HepG2 (cell line): ENCODE measurements at regions not wholly inside any gene's neighbourhood (a gene's known extent, or its start where the extent isn't known, plus 50 kb on each side); places are given as distances from the start of the nearest gene placed in this dataset.

Experiments
- ARID2 ChIP-seq: sonication (generic); formaldehyde crosslinking; IDR thresholded peaks from 2 replicates; pipeline ENCODE4 v1.8.1; 2022; ENCODE audit warnings: mild to moderate bottlenecking, missing genetic modification reagents, borderline replicate concordance
- BRCA1 ChIP-seq: sonication (generic); formaldehyde crosslinking; IDR thresholded peaks from 2 replicates; pipeline ENCODE4 v1.4.0; 2020; ENCODE audit warnings: missing genetic modification reagents
- EHMT2 ChIP-seq: fragments of 200-600 bp; sonication (generic); IDR thresholded peaks from 2 replicates; pipeline ENCODE4 v1.7.0; 2017; ENCODE audit warnings: antibody characterized with exemption, low read depth, low read length, borderline replicate concordance
- EZH2 ChIP-seq: conservative IDR thresholded peaks from 2 replicates; pipeline ENCODE4 v1.6.1; 2012; ENCODE audit warnings: mild to moderate bottlenecking, low read depth, low read length, moderate library complexity
- JDP2 ChIP-seq: sonication (generic); formaldehyde crosslinking; IDR thresholded peaks from 2 replicates; pipeline ENCODE4 v1.8.1; 2022; ENCODE audit warnings: missing genetic modification reagents, borderline replicate concordance
- POLR2AphosphoS5 ChIP-seq: IDR thresholded peaks from 2 replicates; pipeline ENCODE4 v1.6.1; 2012; ENCODE audit warnings: low read depth, low read length
- SALL2 ChIP-seq: sonication (generic); formaldehyde crosslinking; IDR thresholded peaks from 2 replicates; pipeline ENCODE4 v1.8.1; 2023; ENCODE audit warnings: mild to moderate bottlenecking, missing genetic modification reagents, inconsistent platforms
- SNRNP70 ChIP-seq: fragments of 200-400 bp; formaldehyde crosslinking; IDR thresholded peaks from 2 replicates; pipeline ENCODE4 v1.6.1; 2017; ENCODE audit warnings: mild to moderate bottlenecking, low read depth, low read length, moderate library complexity
- YY1 ChIP-seq: IDR thresholded peaks from 2 replicates; pipeline ENCODE4 v1.6.1; 2011; ENCODE audit warnings: low read length, low read depth, moderate library complexity, mild to moderate bottlenecking; ENCODE audit not compliant: insufficient read depth, insufficient replicate concordance
- ZBTB1 ChIP-seq: sonication (generic); formaldehyde crosslinking; IDR thresholded peaks from 2 replicates; pipeline ENCODE4 v1.4.0; 2020; ENCODE audit warnings: missing genetic modification reagents, borderline replicate concordance
- TF ChIP-seq, protein P1 (sequence below): sonication (generic); formaldehyde crosslinking; IDR thresholded peaks from 2 replicates; pipeline ENCODE4 v1.4.0; 2020; ENCODE audit warnings: low read depth, mild to moderate bottlenecking, missing genetic modification reagents
- TF ChIP-seq, protein P2 (sequence below): sonication (generic); formaldehyde crosslinking; IDR thresholded peaks from 2 replicates; pipeline ENCODE4 v1.5.0; 2020; ENCODE audit warnings: mild to moderate bottlenecking, missing genetic modification reagents, moderate library complexity

DNA sequence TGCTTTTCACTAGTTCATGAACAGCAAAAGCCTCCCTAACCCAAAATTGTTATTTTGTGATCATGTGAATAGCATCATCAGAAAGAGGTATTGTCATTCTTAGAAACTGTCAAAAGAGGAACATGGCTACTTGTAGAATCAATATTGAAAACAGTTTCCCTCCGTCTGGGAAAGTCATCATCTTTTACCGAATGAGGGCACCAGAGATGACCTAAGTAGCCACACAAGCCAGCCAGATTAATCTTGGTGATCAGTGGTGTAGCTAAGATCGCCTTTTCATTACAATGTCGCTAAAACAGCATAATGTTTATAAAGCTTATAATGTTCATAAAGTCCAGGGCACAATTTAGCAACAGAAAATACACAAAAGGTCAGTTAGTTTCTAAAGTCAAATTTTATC lies 136.1 kb downstream of the SIPA1L2 start:
- TF ChIP-seq JDP2 (no peak), ARID2 (CRISPR knock-in tag) (no peak), EZH2 (no peak), BRCA1 (no peak), SNRNP70 (no peak), YY1 (no peak), SALL2 (CRISPR knock-in tag) (no peak), ZBTB1 (CRISPR knock-in tag) (no peak), POLR2AphosphoS5 (no peak), EHMT2 (no peak)
- TF ChIP-seq, protein P1, sequence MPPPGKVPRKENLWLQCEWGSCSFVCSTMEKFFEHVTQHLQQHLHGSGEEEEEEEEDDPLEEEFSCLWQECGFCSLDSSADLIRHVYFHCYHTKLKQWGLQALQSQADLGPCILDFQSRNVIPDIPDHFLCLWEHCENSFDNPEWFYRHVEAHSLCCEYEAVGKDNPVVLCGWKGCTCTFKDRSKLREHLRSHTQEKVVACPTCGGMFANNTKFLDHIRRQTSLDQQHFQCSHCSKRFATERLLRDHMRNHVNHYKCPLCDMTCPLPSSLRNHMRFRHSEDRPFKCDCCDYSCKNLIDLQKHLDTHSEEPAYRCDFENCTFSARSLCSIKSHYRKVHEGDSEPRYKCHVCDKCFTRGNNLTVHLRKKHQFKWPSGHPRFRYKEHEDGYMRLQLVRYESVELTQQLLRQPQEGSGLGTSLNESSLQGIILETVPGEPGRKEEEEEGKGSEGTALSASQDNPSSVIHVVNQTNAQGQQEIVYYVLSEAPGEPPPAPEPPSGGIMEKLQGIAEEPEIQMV (CRISPR knock-in tag) = no peak
- TF ChIP-seq, protein P2, sequence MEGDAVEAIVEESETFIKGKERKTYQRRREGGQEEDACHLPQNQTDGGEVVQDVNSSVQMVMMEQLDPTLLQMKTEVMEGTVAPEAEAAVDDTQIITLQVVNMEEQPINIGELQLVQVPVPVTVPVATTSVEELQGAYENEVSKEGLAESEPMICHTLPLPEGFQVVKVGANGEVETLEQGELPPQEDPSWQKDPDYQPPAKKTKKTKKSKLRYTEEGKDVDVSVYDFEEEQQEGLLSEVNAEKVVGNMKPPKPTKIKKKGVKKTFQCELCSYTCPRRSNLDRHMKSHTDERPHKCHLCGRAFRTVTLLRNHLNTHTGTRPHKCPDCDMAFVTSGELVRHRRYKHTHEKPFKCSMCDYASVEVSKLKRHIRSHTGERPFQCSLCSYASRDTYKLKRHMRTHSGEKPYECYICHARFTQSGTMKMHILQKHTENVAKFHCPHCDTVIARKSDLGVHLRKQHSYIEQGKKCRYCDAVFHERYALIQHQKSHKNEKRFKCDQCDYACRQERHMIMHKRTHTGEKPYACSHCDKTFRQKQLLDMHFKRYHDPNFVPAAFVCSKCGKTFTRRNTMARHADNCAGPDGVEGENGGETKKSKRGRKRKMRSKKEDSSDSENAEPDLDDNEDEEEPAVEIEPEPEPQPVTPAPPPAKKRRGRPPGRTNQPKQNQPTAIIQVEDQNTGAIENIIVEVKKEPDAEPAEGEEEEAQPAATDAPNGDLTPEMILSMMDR (CRISPR knock-in tag) = no peak
